Tibial nerve (tissue), 4 donors: ENCODE measurements at regions not wholly inside any gene's neighbourhood (a gene's known extent, or its start where the extent isn't known, plus 50 kb on each side); places are given as distances from the start of the nearest gene placed in this dataset.
A peak's percentile ranks its signal among the peaks of the same experiment; 100 is the strongest.

ENCODE experiments used
- DNase-seq, 2 donors: peaks; one replicate each; pipeline ENCODE4 v3.0.0-alpha.2; 2019; ENCODE audit warnings: low spot score in 2 of 2
- H3K27ac ChIP-seq, 4 donors: fragments of 200-600 bp; sonication (generic) in 3 of 4; one replicate each; pipeline ENCODE4 v1.5.1; 2017 to 2019; ENCODE audit warnings: mild to moderate bottlenecking in 1 of 4
- H3K27me3 ChIP-seq, 2 donors: fragments of 200-600 bp; sonication (generic) in 1 of 2; one replicate each; pipeline versions ENCODE4 v1.5.1 to v1.6.0; 2017 to 2019
- H3K36me3 ChIP-seq, 3 donors: fragments of 200-600 bp; sonication (generic); one replicate each; pipeline ENCODE4 v1.5.1; 2018 to 2019
- H3K4me1 ChIP-seq, 4 donors: fragments of 200-600 bp; sonication (generic) in 3 of 4; one replicate each; pipeline ENCODE4 v1.5.1; 2017 to 2019
- H3K4me3 ChIP-seq, 4 donors: fragments of 200-600 bp; sonication (generic) in 3 of 4; one replicate each; pipeline ENCODE4 v1.5.1; 2017 to 2019; ENCODE audit warnings: mild to moderate bottlenecking in 1 of 4, moderate library complexity in 1 of 4
- H3K9me3 ChIP-seq, 4 donors: fragments of 200-600 bp; sonication (generic) in 3 of 4; one replicate each; pipeline ENCODE4 v1.5.1; 2017 to 2019
- EP300 ChIP-seq, 2 donors: sonication (generic); formaldehyde crosslinking; IDR thresholded peaks; one replicate each; pipeline ENCODE4 v1.6.1; 2017; ENCODE audit warnings: antibody characterized with exemption in 2 of 2, mild to moderate bottlenecking in 1 of 2
- POLR2A ChIP-seq, 2 donors: fragments of 450-650 bp; IDR thresholded peaks; one replicate each; pipeline ENCODE4 v1.6.1; 2017; ENCODE audit warnings: antibody characterized with exemption in 2 of 2, mild to moderate bottlenecking in 2 of 2, moderate library complexity in 2 of 2
- WGBS, 2 donors: methylation state at CpG; one replicate each; pipeline ENCODE4 v1.1.5; 2018; 5-methylcytosine and 5-hydroxymethylcytosine counted together
- TF ChIP-seq, protein P1 (sequence below), 5 experiments: fragments of 200-600 bp in 3 of 5; fragments of 450-650 bp in 2 of 5; sonication (generic) in 3 of 5; IDR thresholded peaks; one replicate each; pipeline ENCODE4 v1.5.1; 2016 to 2019; ENCODE audit warnings: antibody characterized with exemption in 5 of 5, mild to moderate bottlenecking in 3 of 5, moderate library complexity in 2 of 5

GRCh38 chrX:10095698-10096432 is 60.9 kb upstream of the CLCN4 start:
- TF ChIP-seq EP300 (IDR thresholded peaks at IDR 0.05) = no peak
- no peak for TF ChIP-seq POLR2A (IDR thresholded peaks at IDR 0.05)
- TF ChIP-seq, protein P1, sequence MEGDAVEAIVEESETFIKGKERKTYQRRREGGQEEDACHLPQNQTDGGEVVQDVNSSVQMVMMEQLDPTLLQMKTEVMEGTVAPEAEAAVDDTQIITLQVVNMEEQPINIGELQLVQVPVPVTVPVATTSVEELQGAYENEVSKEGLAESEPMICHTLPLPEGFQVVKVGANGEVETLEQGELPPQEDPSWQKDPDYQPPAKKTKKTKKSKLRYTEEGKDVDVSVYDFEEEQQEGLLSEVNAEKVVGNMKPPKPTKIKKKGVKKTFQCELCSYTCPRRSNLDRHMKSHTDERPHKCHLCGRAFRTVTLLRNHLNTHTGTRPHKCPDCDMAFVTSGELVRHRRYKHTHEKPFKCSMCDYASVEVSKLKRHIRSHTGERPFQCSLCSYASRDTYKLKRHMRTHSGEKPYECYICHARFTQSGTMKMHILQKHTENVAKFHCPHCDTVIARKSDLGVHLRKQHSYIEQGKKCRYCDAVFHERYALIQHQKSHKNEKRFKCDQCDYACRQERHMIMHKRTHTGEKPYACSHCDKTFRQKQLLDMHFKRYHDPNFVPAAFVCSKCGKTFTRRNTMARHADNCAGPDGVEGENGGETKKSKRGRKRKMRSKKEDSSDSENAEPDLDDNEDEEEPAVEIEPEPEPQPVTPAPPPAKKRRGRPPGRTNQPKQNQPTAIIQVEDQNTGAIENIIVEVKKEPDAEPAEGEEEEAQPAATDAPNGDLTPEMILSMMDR (IDR thresholded peaks at IDR 0.05) = no peak
- H3K4me3 ChIP-seq = no peak overlapping the region
- H3K4me1 ChIP-seq = peaks cover 0 to 24% (median 4%) of the 10 kb centered on the region in 4 donors
- H3K27ac ChIP-seq = no peak overlapping the region
- H3K27me3 ChIP-seq = no peaks in the 10 kb centered on the region
- DNase-seq = no peak
- peaks cover 0 to 15% (median 0%) of the 10 kb centered on the region in 3 donors for H3K36me3 ChIP-seq
- no peaks in the 10 kb centered on the region for H3K9me3 ChIP-seq
- WGBS, 2 donors = 79 to 90% methylated on average over 5 of the region's 5 CpGs

GRCh38 chrX:10098270-10098713 is 58.5 kb upstream of the CLCN4 start:
- H3K36me3 ChIP-seq = no peaks in the 10 kb centered on the region
- no peak for DNase-seq
- peak overlapping the region in 2 of 4 donors; percentile 34 to 37 for H3K4me3 ChIP-seq
- H3K27me3 ChIP-seq = no peaks in the 10 kb centered on the region
- TF ChIP-seq, protein P1 (IDR thresholded peaks at IDR 0.05) = no peak
- TF ChIP-seq POLR2A (IDR thresholded peaks at IDR 0.05) (no peak), EP300 (IDR thresholded peaks at IDR 0.05) (no peak)
- H3K9me3 ChIP-seq = no peaks in the 10 kb centered on the region
- 60 to 65% methylated on average over 10 of the region's 10 CpGs for WGBS, 2 donors
- peak overlapping the region; percentile 5 to 82 (median 71) for H3K27ac ChIP-seq
- H3K4me1 ChIP-seq = peaks cover 0 to 24% (median 4%) of the 10 kb centered on the region in 4 donors

GRCh38 chrX:10099411-10099810 is 57.4 kb upstream of the CLCN4 start:
- Histone ChIP-seq H3K27ac (peak overlapping the region; percentile 5 to 82 (median 71)), H3K4me1 (peaks cover 0 to 24% (median 4%) of the 10 kb centered on the region in 4 donors), H3K27me3 (no peaks in the 10 kb centered on the region), H3K4me3 (peak overlapping the region in 2 of 4 donors; percentile 34 to 37), H3K9me3 (no peaks in the 10 kb centered on the region), H3K36me3 (peaks cover 0 to 4% (median 0%) of the 10 kb centered on the region in 3 donors)
- 7 to 38% methylated on average over 5 of the region's 5 CpGs for WGBS, 2 donors
- DNase-seq = no peak
- TF ChIP-seq, protein P1 (IDR thresholded peaks at IDR 0.05) = no peak
- TF ChIP-seq EP300 (IDR thresholded peaks at IDR 0.05) = no peak
- no peak for TF ChIP-seq POLR2A (IDR thresholded peaks at IDR 0.05)

DNA sequence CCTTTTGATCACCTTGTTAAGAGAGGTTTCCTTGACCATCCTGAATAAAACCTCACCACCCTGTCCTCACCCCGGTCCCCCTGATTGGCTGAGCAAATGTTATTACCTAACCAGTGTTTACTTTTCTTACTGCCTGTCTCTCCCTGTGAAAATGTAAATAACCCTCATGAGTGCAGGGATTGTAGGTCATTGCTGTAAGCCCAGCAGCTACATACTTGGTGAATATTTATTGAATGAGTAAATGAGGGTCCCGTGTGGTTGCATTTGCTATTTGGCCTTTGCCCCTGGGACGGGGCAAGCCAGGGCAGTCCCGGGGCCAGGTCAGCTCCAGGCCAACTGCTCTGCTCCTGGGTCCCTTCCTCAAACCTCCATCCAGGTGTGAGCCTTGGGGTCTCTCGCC is 55.5 kb upstream of the CLCN4 start:
- TF ChIP-seq POLR2A (IDR thresholded peaks at IDR 0.05) (no peak), EP300 (IDR thresholded peaks at IDR 0.05) (no peak)
- TF ChIP-seq, protein P1 (IDR thresholded peaks at IDR 0.05) = no peak
- peaks cover 0 to 24% (median 4%) of the 10 kb centered on the region in 4 donors for H3K4me1 ChIP-seq
- H3K36me3 ChIP-seq = peaks cover 0 to 4% (median 0%) of the 10 kb centered on the region in 3 donors
- no peaks in the 10 kb centered on the region for H3K9me3 ChIP-seq
- peak overlapping the region in 2 of 4 donors; percentile 74 to 82 for H3K27ac ChIP-seq
- no peak for DNase-seq
- no peaks in the 10 kb centered on the region for H3K27me3 ChIP-seq
- WGBS, 2 donors = 82 to 83% methylated on average over 5 of the region's 5 CpGs
- H3K4me3 ChIP-seq = no peak overlapping the region

DNA sequence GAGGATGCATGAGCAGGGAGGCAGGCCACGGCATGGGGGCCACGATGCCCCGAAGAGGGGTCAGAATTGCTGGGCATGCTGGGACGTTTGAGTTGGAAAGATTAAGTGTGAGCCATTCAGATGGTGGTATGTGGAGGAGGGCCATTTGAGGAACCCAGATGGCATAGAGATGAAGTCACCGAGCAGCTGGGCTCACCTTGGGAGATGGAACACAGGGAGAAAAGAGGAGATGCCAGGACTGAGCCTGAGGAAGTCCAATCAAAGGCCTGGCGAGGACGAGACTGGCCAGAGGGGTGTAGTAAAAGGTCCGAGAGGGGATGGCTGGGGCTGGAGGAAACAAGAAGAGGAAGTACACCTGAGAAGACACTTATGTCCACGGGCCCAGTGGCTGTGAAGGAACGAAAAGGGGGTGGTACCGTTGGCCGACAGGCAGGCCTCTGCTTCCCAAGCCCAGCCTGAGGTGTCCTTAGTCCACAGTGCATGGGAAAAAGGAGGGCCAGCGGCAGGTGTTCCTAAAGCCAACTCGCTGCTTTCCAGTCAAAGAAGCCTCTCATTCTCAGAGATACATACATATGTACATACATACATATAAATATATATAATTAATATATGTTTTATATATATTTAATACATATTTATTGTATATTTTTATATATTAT is 54.6 kb upstream of the CLCN4 start:
- no peak for DNase-seq
- Histone ChIP-seq H3K27ac (peak overlapping the region in 2 of 4 donors; percentile 29 to 74), H3K4me3 (no peak overlapping the region), H3K27me3 (no peaks in the 10 kb centered on the region), H3K9me3 (no peaks in the 10 kb centered on the region), H3K36me3 (peaks cover 0 to 4% (median 0%) of the 10 kb centered on the region in 3 donors), H3K4me1 (peaks cover 0 to 28% (median 4%) of the 10 kb centered on the region in 4 donors)
- TF ChIP-seq EP300 (IDR thresholded peaks at IDR 0.05) = no peak
- no peak for TF ChIP-seq POLR2A (IDR thresholded peaks at IDR 0.05)
- TF ChIP-seq, protein P1 (IDR thresholded peaks at IDR 0.05) = no peak
- WGBS, 2 donors = 90 to 91% methylated on average over 14 of the region's 14 CpGs
